ENCODE measurements at regions not wholly inside any gene's neighbourhood (a gene's known extent, or its start where the extent isn't known, plus 50 kb on each side); places are given as distances from the start of the nearest gene placed in this dataset.

GRCh38 chr7:35386816-35387706, 133.2 kb upstream of the TBX20 start:
- no peak for DNase-seq (ENCODE audit: low read depth in 2 of 2)

DNA sequence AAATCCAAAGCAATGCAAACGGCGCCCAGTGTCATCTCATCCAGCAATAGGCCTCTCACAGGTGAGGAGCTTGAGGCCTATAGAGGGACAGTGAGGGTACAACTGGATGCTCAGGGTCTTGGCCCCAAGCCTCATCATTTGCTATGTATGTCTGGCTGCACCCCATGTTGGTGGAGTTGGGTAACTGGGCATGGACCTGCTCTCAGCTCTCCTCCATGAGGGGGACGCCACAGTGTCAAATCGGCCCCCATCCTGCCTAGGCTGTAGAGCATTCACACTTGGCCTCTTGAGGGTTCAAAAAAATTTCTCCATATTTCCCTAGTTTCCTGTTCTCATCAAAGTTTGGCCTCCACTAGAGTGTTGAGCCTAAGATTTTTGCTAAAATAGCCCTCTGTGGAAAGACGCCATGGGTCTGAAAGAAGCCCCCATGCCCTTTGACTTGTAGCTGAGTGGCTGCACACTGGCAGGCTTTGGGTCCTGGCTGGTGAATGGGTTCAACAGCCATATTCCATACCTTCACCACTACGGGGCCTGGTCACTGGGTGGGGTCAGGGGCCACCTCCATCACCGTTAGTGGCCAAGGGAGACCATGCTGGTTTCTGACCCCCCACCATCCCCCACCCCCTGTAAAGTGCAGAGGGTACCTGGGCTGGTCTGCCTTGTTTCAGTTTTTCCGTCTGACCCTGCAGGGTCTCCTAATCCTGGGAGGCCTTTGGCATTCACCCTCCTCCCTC, 132.3 kb upstream of the TBX20 start:
- DNase-seq (ENCODE audit: low read depth in 2 of 2), result no peak

DNA sequence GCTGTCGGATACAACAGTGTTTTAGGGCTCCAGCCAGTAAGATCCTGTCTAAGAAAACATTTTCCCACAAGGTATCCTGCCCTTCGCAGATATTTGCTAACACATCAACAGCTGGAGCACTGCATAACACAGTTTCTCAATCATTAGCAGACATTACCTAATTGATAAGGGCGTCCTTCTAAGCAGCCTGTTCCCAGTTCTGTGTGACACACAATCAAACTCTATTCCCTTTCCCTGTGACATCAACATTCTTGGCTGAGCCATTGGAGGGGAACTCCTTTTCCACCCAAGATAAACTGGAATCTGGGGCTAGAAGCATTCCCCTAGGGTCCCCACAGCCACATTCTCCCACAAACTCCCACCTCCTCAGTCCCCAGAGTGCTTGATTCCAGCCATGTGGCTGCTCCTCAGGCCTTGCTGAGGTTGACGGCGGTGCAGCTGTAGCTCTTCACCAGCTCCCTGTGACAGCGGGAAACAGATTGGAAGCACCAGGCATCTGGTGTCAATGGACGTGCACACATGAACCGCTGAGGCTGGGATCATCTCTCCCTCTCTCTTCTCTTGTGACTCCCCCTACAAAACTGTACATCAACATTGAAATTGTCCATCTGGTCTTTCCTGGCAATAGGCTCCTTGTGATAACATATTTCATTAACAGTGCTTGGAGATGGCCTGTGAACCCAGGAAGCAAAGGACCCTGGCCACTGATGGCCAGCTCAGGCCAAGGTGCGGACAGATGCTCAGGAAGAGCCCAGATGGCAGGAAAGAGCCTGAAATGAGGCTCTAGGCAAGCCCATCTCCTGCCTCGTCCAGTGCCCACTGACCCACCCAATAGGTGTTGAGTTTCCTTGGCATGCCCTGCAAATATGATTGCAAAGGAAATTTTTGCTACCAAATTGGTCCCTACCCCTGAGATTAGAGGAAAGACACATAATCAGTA, 131.1 kb upstream of the TBX20 start:
- DNase-seq (ENCODE audit: low read depth in 2 of 2), result no peak

GRCh38 chr7:35380739-35381224, 126.9 kb upstream of the TBX20 start:
- no peak for DNase-seq (ENCODE audit: low read depth in 2 of 2)

- DNase-seq (ENCODE audit: low read depth in 2 of 2), result no peak
Observed at GRCh38 chr7:35379481-35379880, 125.6 kb upstream of the TBX20 start.

DNA sequence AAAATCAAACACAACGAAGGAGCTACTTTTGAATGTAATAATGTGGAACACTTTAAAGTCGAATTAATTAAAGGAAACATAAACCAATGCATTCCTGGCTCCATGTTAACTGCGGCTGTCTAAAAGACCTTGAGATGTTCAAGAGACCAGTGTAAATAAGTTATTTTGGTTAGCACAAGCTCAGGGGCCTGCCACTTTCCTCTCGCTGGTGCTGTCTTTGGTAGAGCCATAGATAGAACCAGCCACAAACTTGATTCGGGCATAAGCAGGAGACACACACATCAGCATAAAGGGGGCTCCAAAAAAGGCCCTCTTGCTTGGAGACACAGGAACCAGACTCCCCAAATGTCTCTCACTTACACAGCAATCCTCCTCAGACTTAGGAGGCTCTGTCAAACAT, 121.6 kb upstream of the TBX20 start:
- DNase-seq (ENCODE audit: low read depth in 2 of 2), result no peak

- DNase-seq (ENCODE audit: low read depth in 2 of 2), result no peak
Observed at GRCh38 chr7:35374858-35375257, 121.0 kb upstream of the TBX20 start.

DNA sequence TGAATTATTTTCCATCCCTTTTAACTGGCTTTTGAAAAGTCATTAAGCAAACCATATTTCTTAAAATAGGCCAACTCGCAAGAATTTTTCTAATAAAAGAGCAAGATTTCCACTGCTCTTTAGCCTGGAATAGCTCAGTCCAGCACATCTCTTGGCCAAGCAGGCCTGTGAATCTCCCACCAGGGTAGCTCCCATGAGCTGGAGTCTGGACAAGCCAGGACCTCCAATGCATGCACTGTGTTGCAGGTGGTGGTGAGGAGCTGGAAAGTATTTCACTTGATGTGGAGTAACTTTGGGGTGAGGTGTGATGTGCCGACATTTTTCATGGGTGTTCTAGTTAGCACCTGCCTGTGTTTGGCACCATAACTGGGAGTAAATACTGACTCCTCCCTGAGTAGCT, 117.3 kb upstream of the TBX20 start:
- no peak for DNase-seq (ENCODE audit: low read depth in 2 of 2)

DNA sequence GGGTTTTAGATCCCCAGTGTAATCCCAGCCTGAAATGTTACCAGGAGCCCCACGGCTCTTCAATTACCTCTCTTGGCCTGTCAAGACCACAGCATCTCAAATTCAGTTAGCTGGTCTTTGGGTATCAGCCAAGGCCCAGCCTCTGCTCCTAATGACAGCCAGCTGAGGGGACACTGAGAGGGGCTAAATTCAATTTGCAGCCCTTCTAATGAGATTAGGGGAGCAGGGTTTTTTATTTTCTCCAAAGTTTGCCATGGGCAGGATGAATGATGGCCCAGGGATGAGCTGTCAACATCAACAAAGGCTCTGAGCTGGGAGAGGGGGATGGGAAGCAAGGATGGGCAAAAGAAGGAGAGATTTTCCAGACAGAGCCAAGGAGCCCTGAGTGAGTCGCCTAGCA, 116.8 kb upstream of the TBX20 start:
- no peak for DNase-seq (ENCODE audit: low read depth in 2 of 2)

- DNase-seq (ENCODE audit: low read depth in 2 of 2), result no peak
Observed at GRCh38 chr7:35366167-35367155, 112.6 kb upstream of the TBX20 start.

GRCh38 chr7:35365523-35365922, 111.6 kb upstream of the TBX20 start:
- no peak for DNase-seq (ENCODE audit: low read depth in 2 of 2)

DNA sequence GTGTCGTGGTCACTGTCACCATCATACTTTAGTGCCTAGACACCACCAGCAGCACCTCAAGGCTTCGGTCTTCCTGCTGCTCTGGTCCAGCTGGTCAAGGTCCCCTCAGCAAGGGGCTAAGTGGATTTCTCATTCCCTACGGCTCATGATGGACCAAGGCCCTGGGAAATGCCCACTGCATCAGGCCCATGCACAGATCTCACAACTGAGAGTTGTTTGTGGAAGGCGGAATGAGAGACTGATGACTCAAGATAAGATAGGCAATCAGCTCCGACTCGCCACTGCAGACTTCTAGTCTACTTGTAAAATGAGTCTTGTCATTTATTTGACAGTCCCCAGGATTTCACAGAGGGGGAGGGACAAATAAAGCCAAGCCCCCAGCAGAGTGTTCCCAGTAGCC, 108.4 kb upstream of the TBX20 start:
- DNase-seq (ENCODE audit: low read depth in 2 of 2), result no peak

DNA sequence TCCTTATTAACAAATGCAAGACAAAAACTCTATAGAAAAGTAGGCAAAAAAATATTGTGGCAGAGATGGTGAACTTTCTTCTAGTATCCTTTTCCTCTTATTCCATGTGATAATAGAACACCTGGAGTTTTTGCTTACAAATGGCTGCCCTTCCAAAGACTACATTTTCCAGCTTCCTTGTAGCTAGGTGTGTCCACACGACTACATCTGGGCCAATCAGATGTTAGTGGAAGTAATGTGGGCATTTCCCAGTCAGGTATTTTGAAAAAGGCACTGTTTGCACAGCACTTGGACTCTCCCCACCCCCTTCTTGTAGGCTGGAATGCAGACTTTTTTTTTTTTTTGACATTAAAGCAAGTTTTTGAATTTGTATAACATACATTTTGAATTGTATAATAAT, 105.5 kb upstream of the TBX20 start:
- DNase-seq (ENCODE audit: low read depth in 2 of 2), result no peak

GRCh38 chr7:35356495-35356894, 102.6 kb upstream of the TBX20 start:
- no peak for DNase-seq (ENCODE audit: low read depth in 2 of 2)

- DNase-seq (ENCODE audit: low read depth in 2 of 2), result no peak
Observed at GRCh38 chr7:35355911-35356310, 102.0 kb upstream of the TBX20 start.

DNA sequence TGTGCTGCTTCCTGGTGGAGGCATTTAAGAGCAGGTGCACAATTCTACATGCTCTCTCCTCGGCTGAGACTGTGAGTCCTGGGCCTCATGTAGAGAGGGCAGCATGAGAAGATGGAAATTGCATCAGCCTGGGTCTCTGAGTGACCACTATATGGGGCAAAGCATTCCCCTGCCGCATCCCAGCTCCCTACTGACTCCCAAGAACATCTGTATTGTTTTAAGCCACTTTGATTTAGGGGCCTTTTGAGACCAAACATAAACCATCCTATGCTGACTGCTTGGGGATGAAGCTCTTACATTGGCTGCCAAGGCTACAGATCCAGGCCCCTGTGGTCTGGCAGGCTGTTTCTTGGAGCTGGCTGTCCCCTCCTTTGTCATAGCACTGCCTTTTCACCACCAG, 101.3 kb upstream of the TBX20 start:
- no peak for DNase-seq (ENCODE audit: low read depth in 2 of 2)

- DNase-seq (ENCODE audit: low read depth in 2 of 2), result no peak
Observed at GRCh38 chr7:35353481-35353880, 99.6 kb upstream of the TBX20 start.

DNA sequence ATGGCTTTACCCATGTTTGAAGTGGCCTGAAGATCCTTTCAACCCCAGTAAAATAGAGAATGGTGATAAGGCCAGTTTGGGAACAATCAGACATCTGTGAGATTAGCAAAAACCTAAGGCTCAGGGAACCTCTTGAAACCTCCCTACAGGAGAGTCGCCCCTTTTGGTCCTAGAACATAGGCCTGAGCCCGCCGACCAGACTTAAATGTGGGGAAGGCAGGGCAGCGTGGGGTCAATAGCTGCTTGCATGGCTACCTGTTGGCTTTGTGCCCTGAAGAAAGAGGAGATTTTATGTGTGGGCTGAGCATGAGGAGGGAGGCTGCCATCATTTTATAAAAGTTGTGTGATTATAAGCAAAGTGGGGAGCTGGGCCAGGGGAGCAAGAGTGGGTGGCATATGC, 97.6 kb upstream of the TBX20 start:
- no peak for DNase-seq (ENCODE audit: low read depth in 2 of 2)

DNA sequence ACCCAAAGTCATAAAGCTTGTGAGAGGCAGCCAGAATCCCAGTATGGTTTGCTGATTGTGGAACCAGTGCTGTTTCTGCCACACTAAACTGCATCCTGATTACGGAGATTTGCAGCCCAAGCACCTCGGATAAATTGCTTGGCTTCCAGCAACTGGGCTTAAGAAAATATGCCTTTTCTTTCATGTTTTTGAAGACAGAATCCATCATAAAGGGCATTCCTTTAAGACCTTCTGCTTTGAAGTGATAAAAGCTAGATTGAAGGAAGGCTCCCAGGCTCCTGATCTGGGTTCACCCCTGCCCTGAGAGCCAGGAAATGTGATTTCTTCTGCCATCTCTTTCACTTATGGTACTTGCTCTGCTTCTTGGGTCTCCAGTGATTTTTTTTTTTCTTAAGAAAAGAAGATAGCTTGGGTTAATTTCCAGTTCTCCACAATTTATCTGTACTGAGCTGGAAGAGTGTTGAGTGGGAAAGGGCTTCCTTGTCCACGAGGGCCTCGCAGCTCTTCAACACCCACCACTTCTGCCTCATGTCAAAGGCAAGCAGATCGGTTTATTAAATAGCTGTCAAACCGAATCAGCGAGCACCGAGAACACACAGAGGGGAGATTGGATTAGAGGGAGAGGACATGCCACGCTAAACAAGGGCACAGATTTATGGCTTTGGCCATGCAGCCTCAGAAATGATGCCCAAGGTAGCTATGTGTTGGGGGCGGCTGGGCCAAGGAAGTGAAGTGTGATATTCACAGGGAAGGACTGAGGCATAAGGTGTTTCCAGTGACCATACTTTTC, 94.9 kb upstream of the TBX20 start:
- no peak for DNase-seq (ENCODE audit: low read depth in 2 of 2)

DNA sequence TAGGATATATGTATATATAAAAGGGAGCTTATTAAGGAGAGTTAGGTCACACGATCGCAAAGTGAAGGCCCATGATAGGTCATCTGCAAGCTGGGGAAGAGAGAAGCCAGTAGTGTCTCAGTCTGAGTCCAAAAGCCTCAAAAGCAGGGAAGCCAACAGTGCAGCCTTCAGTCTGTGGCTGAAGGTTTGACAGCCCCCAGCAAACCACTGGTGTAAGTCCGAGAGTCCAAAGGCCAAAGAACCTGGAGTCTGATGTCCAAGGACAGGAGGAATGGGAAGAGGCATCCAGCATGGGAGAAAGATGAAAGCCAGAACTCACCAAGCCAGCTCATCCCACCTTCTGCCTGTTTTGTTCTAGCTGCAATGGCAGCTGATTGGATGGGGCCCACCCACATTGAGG, 88.9 kb upstream of the TBX20 start:
- DNase-seq (ENCODE audit: low read depth in 2 of 2), result no peak
